ENCODE measurements at regions not wholly inside any gene's neighbourhood (a gene's known extent, or its start where the extent isn't known, plus 50 kb on each side); places are given as distances from the start of the nearest gene placed in this dataset.
"Not testable (repeated sequence)": the region's sequence is repeated elsewhere in the genome, so short reads cannot be mapped to it uniquely, and the experiment has no call there.

DNA sequence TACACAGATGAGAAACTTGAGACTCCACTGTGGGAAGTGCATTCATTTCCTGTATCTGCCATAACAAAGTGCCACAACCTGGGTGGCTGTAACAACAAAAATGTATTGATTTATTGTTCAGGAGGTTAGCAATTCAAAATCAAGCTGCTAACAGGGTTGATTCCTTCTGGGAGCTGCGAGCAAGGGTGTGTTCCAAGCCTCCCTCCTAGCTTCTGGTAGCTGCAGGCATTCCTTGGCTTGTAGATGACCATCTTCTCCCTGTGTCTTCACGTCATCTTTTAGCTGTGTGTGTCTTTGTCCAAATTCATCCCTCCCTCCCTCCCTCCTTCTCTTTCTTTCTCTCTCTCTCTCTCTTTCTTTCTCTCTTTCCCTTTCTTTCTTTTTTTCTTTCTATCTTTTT is 258.1 kb downstream of the MSX2 start:
- no peak for DNase-seq (ENCODE audit: low spot score)

DNA sequence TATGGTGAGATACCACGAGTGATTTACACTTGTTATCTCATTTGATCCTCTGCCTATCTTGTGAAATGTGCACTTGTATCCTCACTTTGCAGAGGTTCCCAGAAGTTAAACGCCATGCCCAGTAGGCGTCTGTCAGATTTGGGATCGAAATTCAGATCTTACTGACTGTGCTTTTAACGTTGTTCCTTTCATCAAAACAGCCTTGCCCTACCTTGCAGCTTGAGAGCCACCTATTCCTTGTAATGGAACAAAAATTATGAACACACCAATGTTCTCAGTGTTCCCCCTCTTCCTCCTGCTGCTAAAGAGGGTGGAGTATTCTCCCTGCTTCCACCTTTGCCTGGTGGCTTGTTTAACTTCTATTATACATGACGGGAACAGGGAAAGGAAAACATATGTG is 257.0 kb downstream of the MSX2 start:
- no peak for DNase-seq (ENCODE audit: low spot score)

DNA sequence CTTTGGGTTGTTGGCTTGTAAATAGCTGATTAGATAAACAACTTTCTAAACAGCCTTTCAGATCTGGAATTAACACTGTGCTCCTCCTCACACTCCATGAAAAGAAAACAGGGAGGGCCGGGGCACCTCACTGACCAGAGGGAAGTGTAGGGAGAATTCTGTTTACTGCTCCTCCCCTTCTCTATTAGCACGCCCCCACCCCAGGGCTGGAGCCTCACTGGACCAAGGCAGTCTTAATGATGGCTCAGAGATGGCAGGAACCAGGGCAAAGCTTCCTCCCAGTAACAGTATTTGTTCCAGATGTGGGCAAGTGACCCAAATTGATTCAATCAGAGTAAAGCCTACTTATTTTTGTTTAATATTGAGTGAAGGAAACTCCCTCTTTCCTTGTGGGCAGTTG is 256.6 kb downstream of the MSX2 start:
- DNase-seq (ENCODE audit: low spot score), result no peak

DNA sequence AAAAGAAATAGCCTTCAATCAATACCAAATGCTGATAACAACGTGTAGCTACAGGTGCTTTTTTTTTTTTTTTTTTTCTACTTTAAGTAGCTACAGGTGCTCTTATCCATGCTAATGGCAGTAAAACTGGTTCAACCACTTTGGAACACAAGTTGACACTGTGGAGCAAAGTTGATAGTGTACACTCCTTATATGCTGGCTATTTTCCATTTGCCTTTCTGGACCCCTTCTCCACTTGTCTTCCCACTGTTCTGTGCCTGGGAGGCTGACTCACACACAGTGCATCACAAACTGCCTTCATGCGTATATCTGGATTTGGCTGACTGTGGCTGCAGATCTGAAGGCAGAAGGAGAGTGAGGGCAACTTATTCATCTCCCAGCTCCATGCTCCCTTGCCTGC is 247.9 kb downstream of the MSX2 start:
- DNase-seq (ENCODE audit: low spot score), result no peak

DNA sequence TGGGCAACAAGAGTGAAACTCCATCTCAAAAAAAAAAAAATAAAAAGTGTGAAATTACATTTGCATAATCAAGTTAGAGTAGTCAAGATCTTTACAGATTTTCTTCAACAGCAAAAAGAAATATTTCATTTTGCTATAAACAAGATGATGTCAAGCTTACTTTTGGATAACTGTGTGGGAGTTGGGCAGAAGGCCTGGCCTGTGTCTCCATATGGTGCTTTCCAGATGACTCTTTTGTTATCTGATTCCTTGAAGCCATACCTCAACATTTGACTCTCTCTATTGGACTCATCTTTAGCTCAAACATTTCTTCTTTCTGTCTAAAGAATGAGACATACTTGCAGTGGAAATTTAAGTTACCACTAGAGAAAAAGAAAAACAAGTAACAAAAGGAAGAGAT is 246.8 kb downstream of the MSX2 start:
- DNase-seq (ENCODE audit: low spot score), result no peak

DNA sequence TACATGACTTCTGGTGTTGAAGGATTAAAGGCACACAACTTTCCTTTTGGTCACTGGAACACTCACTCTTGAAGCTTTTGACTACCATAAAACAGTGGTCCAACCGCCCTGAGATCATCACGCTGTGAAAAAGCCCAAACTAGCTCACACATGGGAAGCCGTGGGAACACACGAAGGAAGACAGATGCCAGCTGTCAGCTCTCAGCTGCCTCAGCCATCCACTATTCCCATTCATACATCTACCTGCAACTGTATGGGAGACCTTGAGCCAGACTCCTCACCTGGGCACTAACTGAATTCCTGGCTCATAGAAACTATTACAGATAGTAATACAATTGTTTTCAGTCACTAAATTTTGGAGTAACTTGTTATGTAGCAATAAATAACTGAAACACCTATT is 246.1 kb downstream of the MSX2 start:
- DNase-seq (ENCODE audit: low spot score), result no peak

DNA sequence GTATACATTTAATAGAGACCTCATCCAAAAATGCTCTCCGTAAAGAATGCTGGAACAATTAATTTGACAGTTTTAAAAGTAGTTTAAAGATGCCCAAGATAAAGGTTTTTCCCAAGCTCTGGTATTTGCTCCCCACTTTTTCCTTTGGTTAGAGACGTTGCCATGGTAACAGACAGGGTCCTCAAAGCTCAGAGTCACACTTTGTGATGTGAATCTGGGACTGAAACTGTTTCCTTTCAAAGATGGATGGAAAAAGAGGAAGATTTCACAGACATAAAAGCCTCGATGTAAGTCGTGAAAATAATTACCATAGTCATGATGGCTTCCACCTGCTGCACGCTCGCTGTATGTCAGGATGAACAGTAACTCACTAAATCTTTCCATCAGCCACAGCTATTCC is 229.5 kb downstream of the MSX2 start:
- no peak for DNase-seq (ENCODE audit: low spot score)

DNA sequence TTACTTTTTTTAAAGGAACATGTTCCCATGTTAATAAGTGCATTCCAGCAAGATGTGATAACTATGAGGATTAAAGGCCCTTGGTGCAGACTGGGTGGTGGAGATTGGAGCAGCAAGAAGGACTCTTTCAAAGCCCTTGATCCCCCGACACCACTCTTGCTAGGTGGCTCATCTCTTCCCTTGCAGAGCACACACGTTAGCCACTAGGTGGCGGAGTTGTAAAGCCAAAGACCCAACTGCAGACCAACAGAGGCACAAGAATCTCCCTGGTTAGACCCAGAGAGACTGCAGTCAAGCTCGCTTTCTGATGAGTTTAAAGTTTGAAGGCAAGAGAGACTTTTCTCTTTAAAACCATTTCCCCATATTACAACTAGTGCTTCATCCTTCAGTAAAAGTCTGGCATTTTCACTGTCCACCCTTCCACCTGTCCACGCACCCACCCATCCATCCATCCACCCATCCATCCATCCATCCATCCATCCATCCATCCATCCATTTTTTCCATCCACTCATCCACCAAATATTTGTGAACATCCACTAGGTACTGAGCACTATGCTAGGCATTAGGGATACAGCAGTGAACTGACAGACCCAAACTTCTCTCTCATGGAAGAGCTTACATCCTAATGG is 226.9 kb downstream of the MSX2 start:
- DNase-seq (ENCODE audit: low spot score), result peak; percentile 79

DNA sequence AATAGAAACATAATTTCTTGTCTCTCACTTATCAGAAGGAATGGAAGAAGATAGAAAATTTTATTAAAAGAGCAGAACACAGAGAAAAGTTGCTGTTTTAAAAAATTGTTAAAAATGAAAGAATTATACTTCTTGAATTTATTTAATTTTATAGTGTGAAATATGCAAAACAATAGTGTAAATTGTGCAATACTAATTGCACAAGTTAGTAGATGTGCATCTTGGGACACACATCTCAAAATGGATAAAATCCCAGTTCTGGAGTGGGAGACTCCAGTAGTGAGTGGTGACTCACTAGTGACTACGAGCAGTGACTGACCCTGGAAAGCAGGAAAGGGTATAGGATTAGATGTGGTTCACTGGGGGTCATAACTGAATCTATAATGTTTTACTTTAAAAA is 223.2 kb downstream of the MSX2 start:
- no peak for DNase-seq (ENCODE audit: low spot score)

DNA sequence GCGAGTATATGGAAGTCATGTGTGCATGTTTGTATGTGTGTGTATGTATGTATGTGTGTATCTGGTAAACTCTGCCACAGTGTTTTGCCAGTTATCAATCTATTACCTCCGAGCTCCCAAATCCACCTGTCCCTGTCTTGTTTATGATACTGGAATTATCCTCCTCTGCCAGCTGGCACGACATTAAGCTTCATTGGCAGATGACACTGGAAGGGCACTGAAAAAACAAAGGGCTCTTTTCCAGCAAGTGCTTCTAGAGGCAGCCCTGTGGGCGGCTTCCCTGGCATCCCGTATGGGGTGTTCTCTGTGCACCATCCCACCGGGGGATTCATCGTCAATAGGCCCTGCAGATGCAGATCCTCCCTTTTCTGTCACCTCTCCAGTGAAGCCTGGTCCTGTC is 221.5 kb downstream of the MSX2 start:
- DNase-seq (ENCODE audit: low spot score), result peak; percentile 49

DNA sequence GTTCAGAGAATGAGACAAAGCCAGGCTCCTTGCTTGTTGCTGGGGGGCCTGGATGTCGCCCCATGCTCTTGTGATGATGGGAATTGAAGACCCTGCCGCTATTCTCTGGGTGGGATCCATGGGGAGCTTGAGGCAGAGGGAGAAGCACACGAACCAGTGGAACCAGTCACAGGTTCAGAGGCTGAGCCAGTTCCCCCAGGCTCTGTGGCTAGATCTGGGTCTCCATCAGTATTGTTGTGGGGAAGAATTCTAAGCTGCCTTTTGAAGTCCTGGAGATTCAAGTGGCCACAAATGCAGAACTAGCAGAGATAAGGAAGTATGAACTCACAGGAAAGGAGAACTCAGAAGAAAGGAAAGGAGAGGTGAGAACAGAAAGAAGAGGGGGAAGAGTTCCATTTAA is 219.4 kb downstream of the MSX2 start:
- DNase-seq (ENCODE audit: low spot score), result no peak

DNA sequence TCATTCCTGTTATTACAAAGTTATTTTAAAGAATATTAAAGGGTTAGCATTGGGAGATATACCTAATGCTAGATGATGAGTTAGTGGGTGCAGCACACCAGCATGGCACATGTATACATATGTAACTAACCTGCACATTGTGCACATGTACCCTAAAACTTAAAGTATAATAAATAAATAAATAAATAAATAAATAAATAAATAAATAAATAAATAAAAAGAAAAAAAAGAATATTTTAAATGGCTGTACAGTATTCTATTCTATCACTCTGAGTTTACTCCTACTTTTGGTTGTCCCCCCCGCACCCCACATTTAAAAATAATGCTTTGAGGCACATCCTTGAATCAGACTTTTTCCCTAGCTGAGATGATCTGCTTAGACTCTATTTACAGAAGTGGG is 218.6 kb downstream of the MSX2 start:
- DNase-seq (ENCODE audit: low spot score), result not testable (repeated sequence)

DNA sequence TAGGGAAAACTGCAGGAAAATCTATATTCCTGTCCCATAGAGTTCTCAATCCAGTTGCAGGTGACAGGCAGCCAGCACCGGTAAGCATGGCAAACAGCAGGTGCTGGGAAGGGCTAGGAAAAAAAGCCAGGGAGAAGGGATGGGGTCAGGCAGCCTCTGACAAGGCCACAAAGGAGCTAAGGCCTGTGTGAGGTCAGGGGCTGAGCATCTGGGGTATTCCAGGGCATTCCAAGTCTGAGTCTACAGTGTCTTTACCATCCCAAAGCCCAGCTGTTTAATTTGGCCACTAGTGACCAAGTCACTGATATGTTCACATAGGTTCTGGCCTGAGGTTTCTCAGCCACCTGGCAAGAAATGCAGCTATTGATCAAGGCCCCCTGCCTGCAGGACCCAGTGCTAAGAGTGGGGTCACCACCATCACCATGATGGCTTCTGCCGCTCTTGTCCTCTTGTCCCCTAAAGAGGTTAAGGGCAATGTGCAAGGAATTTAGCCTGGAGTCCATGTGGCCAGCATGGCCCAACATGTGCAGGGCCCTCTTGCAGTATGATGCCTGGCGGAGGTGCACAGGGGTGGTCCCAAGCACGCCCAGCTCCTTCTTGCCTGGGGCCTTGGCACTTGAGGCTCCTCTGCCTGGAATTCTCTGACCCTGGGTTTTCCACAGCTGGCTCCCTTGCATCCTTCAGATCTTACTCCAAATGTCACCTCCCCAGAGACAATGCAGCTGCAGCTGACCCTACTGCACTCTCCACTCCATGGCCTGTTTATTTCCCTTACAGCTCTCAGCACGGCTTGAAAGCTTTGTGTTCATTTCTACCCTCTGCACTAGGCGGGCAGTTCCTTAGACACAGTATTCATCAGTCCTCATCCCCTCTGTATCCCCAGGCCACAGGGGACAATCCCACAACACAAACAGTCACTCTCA is 213.1 kb downstream of the MSX2 start:
- no peak for DNase-seq (ENCODE audit: low spot score)

DNA sequence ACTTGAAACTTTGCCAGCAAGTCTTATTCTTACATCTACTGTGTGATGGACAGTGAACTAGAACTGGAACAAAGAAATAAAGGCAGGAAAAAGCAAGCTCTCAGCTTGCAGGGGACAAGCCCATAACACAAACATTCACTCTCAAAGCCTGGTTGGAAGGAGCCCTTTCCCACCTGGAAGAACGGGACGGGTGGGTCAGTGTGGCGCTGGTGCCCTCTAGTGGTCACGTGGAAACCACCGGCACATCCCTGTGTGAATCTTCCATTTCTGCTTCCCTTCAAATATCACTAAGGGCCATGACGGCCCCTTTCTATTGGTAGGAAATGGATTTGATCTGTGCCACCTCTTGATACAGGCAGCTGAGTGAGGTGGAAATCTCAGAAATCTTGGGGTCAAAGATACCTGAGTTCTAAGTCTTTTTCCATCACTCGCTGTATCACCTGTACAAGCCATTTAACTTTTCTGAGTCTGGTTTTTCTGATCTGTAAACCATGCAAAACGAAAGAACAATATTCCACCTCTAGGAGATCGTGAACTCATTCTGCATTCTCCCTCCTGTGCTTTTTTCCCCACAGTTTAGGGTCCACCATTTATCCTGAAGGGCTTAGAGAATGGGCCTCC is 211.6 kb downstream of the MSX2 start:
- peak; percentile 81 for DNase-seq (ENCODE audit: low spot score)

DNA sequence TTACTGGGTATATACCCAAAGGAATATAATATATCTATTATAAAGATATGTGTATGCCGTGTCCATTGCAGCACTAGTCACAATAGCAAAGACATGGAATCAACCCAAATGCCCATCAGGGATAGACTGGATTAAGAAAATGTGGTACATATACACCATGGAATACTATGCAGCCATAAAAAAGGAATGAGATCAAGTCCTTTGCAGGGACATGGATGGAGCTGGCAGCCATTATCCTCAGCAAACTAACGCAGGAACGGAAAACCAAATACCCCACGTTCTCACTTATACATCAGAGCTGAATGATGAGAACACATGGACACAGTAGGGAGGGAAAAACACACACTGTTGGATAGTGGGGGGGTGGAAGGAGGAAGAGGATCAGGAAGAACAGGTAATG is 206.7 kb downstream of the MSX2 start:
- DNase-seq (ENCODE audit: low spot score), result not testable (repeated sequence)

DNA sequence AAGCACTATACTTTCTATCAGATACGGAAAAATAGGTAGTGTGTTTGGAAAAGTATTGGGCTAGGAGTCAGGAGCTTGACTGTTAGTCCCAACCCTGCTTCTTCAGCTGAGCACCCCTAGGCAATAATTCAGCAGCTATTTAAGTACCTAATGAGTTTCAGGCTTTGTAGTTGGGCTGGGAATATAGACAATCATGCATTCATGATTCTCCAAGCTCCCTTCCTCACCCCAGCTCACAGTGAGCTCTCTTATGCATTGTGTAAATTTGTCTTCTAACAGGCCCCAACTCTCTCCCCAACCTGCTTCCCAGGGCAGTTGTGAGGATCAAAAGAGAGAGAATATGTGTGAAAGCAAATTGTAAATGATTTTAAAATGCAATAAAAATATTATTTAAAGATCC is 201.2 kb downstream of the MSX2 start:
- no peak for DNase-seq (ENCODE audit: low spot score)

DNA sequence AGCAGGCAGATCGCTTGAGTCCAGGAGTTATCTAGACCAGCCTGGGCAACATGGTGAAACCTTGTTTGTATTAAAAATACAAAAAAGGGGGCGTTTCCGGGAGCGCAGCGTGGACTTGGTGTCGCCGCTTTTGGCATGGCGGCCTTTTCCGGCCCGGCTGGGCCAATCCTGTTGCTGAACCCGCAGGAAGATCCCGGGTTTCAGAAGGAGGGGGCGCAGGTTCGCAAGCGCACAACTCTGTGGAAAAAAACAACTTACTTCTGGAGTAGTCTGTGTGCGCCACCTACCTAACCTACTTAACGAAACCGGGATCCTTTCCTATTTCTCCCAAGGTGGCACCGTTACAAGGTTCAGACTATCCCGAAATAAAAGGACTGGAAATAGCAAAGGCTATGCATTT is 198.6 kb downstream of the MSX2 start:
- no peak for DNase-seq (ENCODE audit: low spot score)

DNA sequence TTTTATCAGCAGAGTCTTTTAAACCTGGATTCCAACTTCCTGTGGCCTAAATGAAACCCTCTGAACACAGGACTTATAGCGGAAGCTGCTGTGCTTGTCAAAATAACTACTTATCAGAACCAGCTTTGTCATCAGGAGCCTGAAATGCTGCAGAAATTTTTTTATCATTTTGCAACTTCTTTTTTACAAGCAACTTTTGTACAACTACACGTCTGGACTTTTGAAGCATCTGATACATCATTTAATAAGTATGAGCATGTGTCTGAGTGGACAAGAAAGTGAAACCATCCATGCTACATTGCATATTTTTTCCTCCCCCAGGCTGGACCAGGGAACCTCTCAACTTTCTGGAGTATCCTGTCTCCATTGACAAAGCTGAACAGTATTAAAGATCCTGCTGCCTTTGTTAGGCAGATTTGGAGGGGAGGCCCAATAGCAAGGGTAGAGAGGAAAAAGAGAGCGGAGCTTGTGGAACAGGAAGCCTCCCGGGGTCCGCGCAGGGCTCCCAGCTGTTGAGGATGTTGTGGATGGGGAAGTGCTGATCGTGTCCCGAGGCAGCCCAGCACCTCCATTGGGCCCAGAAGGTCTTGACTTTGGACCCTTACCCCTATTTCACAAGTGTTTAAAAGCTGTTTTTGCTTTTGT is 196.6 kb downstream of the MSX2 start:
- DNase-seq (ENCODE audit: low spot score), result no peak

DNA sequence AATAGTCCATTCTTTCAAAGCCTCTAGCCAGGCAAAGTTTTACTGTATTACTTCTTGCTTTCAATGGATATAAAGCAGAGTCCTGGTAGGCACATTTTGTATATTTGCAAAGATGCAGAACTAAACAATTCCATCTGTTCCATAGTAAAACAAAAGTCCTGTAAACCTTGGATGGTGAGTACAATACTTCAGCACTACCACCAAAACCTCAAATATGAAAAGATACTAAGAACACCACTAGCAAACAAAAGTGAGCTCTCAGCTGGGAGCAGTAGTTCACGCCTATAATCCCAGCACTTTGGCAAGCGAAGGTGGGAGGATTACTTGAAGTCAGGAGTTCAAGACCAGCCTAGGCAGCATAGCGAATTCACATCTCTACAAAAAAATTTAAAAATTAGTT is 195.0 kb downstream of the MSX2 start:
- DNase-seq (ENCODE audit: low spot score), result no peak

DNA sequence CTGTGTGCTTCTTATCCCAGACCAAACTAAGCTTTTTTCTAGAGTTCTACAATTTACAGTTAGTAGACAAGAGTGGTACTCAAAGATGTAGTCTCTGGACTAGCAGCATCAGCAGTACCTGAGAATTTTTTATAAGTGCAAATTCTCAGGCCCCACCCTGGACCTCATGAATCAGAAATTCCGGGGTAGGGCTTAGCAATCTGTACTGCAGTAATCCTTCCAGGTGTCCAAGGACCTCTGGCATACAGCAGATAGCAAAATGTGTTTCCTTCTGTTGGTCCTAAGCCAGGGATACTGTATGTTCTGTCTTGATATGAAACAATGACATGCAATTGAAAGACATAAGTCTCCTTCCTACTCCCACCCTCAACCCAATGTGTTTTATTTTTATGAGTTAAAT is 194.3 kb downstream of the MSX2 start:
- DNase-seq (ENCODE audit: low spot score), result no peak

DNA sequence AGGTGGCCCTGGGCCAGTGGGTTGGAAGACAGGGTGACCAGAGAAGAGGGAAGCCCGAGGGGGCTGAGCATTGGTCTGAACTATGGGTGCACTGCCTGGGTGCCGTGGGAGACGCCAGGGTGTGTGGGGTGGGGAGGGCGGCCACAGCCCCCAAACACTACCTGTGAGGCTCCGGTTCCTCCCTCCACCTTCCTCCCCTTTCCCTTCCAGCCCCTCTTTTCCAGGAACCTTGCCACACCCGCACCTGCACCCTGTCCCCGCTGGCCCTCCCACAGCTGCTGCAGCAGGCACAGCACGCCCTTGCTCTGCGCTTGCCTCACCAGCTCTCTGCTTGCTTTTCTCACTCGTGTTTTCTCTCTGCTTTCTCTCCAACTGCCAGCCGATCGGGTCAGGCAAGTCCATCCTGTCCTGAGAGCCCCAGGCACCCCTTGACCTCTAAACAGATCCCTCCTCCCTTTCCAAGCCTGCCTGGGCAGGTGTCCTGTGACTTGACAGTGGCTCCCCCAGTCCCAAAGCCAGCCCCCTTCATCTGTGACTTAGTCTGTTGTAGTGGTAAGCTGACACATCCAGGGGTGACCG is 193.7 kb downstream of the MSX2 start:
- no peak for DNase-seq (ENCODE audit: low spot score)

DNA sequence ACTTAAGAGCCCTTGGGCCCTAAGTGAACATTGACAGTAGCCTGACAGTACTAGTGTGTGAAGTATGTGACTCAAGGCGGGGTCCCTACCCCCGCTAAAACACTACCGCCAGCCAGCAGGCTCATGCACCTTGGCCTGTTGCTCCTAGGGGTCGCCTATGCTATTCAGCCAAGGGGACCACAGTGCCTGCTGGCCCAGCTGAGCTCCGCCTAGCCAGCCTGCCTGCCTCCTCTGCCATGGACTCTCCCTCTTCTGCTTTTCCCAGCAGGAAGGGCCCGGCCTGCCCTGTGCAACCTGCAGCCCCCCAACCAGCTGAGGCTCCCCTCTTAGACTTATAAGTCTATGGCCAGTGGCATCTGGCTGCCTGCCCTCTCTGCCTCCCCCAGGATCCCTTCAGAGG is 193.1 kb downstream of the MSX2 start:
- not testable (repeated sequence) for DNase-seq (ENCODE audit: low spot score)
